ENCODE measurements at regions not wholly inside any gene's neighbourhood (a gene's known extent, or its start where the extent isn't known, plus 50 kb on each side); places are given as distances from the start of the nearest gene placed in this dataset.

GRCh38 chr11:25159341-25159740, 662.5 kb downstream of the LUZP2 start:
- no peaks in the 10 kb centered on the region for H3K4me1 ChIP-seq
- no peaks in the 10 kb centered on the region for H3K27me3 ChIP-seq
- 94% methylated on average over 2 of the region's 2 CpGs for WGBS
- intact Hi-C loops (cut with DNase I) = no loop called here
- DNase-seq (ENCODE audit: extremely low spot score) = no peak
- H3K27ac ChIP-seq (replicated peaks in 1 of 4) = no peak overlapping the region
- no peaks in the 10 kb centered on the region for H3K9me3 ChIP-seq
- no peaks in the 10 kb centered on the region for H3K36me3 ChIP-seq
- no peak for TF ChIP-seq EP300 (IDR thresholded peaks at IDR 0.05)
- no peak for TF ChIP-seq CTCF (IDR thresholded peaks at IDR 0.05)
- TF ChIP-seq POLR2AphosphoS5 (IDR thresholded peaks at IDR 0.05) = no peak
- no peak for TF ChIP-seq POLR2A (IDR thresholded peaks at IDR 0.05; ENCODE audit: low read depth)
- no peak overlapping the region for H3K4me3 ChIP-seq

GRCh38 chr11:25163421-25163820, 666.6 kb downstream of the LUZP2 start:
- no peaks in the 10 kb centered on the region for H3K36me3 ChIP-seq
- TF ChIP-seq POLR2AphosphoS5 (IDR thresholded peaks at IDR 0.05) (no peak), EP300 (IDR thresholded peaks at IDR 0.05) (no peak), POLR2A (IDR thresholded peaks at IDR 0.05; ENCODE audit: low read depth) (no peak), CTCF (IDR thresholded peaks at IDR 0.05) (no peak)
- intact Hi-C loops (cut with DNase I) = no loop called here

GRCh38 chr11:25180187-25180586, 683.3 kb downstream of the LUZP2 start:
- no peak for TF ChIP-seq POLR2AphosphoS5 (IDR thresholded peaks at IDR 0.05)
- no peak for TF ChIP-seq CTCF (IDR thresholded peaks at IDR 0.05)
- no peak for TF ChIP-seq POLR2A (IDR thresholded peaks at IDR 0.05; ENCODE audit: low read depth)
- TF ChIP-seq EP300 (IDR thresholded peaks at IDR 0.05) = no peak
- no peak overlapping the region for H3K27ac ChIP-seq (replicated peaks in 1 of 4)
- intact Hi-C loops (cut with DNase I) = no loop called here
- no peak overlapping the region for H3K4me3 ChIP-seq
- no peaks in the 10 kb centered on the region for H3K9me3 ChIP-seq
- 58% methylated on average over 1 of the region's 1 CpG for WGBS
- no peaks in the 10 kb centered on the region for H3K36me3 ChIP-seq
- H3K27me3 ChIP-seq = no peaks in the 10 kb centered on the region
- no peaks in the 10 kb centered on the region for H3K4me1 ChIP-seq
- DNase-seq (ENCODE audit: extremely low spot score) = no peak

More at GRCh38 chr11:25163421-25163820, 666.6 kb downstream of the LUZP2 start:
- Histone ChIP-seq H3K4me3 (no peak overlapping the region), H3K9me3 (peaks cover 0 to 7% (median 0%) of the 10 kb centered on the region in 4 donors), H3K4me1 (no peaks in the 10 kb centered on the region), H3K27me3 (no peaks in the 10 kb centered on the region), H3K27ac (replicated peaks in 1 of 4) (no peak overlapping the region)
- DNase-seq (ENCODE audit: extremely low spot score) = no peak

- Histone ChIP-seq H3K4me3 (no peak overlapping the region), H3K27me3 (no peaks in the 10 kb centered on the region), H3K36me3 (no peaks in the 10 kb centered on the region), H3K4me1 (no peaks in the 10 kb centered on the region), H3K9me3 (no peaks in the 10 kb centered on the region), H3K27ac (replicated peaks in 1 of 4) (no peak overlapping the region)
- no peak for DNase-seq (ENCODE audit: extremely low spot score)
- TF ChIP-seq CTCF (IDR thresholded peaks at IDR 0.05) = no peak
- intact Hi-C loops (cut with DNase I) = no loop called here
- WGBS = 61% methylated on average over 1 of the region's 1 CpG
Observed at GRCh38 chr11:25183411-25183810, 686.6 kb downstream of the LUZP2 start.

- Histone ChIP-seq H3K36me3 (no peaks in the 10 kb centered on the region), H3K27ac (replicated peaks in 1 of 4) (no peak overlapping the region), H3K9me3 (no peaks in the 10 kb centered on the region), H3K27me3 (no peaks in the 10 kb centered on the region), H3K4me3 (no peak overlapping the region), H3K4me1 (no peaks in the 10 kb centered on the region)
- WGBS = 94% methylated on average over 3 of the region's 3 CpGs
- no peak for TF ChIP-seq CTCF (IDR thresholded peaks at IDR 0.05)
- no peak for TF ChIP-seq POLR2AphosphoS5 (IDR thresholded peaks at IDR 0.05)
- TF ChIP-seq EP300 (IDR thresholded peaks at IDR 0.05) = no peak
- no peak for TF ChIP-seq POLR2A (IDR thresholded peaks at IDR 0.05; ENCODE audit: low read depth)
- no peak for DNase-seq (ENCODE audit: extremely low spot score)
- intact Hi-C loops (cut with DNase I) = no loop called here
Observed at GRCh38 chr11:25197515-25197914, 700.7 kb downstream of the LUZP2 start.
